ENCODE measurements at regions not wholly inside any gene's neighbourhood (a gene's known extent, or its start where the extent isn't known, plus 50 kb on each side); places are given as distances from the start of the nearest gene placed in this dataset.

DNA sequence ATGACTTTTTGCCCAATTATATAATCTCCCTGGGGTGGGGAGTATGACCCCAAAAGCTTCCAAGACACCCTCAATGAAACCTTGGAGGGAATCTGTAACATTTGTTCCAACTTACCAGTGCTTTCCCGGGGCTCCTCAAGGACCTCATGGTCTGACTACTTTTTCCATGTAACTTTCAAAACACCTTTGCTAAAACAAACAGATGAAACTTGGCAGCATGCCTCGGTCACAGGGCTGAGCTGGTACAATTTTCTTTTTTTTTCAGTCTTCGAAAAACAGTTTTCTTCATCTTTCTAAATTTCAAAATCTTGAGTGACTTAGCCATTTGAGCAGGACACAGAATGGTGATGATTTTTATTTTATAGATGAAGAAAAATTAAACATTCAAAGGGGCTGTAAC lies 241.2 kb downstream of the BMP7 start:
- no peak for DNase-seq

DNA sequence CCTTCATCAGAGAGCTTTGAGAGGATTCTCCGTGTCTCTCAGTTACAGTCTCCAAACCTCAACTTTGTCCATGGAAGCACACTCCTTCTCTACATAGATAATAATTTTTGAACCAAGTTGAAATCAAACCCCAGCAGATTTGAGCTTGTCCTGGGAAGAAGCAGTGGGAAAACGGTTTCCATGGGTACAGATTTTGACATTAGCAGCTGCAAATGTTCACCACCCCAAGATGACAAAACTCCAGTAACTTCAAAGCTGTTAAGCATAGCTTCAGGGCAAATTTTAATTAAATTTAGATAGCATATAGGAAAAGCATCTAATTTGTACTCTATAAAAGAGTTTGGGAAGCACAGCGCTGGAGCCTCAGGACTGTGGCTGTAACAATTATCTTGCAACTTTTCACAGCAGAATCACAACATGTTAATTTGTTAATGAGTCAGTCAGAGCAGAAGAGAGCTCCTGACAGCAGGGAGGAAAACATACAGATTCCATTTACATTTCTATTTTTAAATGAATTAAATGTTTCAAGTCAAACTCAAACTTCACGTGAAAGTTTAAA lies 240.7 kb downstream of the BMP7 start:
- DNase-seq: no peak

DNA sequence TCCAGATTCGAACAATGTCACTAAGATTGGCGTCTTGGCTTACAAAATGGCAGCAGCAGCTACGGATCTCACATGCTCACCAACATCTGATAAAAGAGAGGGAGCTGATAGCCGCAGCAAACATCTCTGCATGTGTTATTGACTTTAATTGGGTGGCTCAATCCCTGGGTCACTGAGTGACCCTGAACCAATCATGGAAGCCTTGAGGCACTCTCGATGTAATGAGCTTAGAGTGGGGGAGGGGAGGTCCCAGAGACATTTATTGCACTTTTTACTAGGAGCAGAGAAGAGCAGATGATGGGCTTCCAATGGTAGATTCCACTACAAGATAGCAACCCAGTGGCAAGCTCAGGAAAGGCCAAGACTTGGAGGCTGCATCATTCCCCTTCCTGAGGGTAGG lies 238.7 kb downstream of the BMP7 start:
- DNase-seq: no peak

DNA sequence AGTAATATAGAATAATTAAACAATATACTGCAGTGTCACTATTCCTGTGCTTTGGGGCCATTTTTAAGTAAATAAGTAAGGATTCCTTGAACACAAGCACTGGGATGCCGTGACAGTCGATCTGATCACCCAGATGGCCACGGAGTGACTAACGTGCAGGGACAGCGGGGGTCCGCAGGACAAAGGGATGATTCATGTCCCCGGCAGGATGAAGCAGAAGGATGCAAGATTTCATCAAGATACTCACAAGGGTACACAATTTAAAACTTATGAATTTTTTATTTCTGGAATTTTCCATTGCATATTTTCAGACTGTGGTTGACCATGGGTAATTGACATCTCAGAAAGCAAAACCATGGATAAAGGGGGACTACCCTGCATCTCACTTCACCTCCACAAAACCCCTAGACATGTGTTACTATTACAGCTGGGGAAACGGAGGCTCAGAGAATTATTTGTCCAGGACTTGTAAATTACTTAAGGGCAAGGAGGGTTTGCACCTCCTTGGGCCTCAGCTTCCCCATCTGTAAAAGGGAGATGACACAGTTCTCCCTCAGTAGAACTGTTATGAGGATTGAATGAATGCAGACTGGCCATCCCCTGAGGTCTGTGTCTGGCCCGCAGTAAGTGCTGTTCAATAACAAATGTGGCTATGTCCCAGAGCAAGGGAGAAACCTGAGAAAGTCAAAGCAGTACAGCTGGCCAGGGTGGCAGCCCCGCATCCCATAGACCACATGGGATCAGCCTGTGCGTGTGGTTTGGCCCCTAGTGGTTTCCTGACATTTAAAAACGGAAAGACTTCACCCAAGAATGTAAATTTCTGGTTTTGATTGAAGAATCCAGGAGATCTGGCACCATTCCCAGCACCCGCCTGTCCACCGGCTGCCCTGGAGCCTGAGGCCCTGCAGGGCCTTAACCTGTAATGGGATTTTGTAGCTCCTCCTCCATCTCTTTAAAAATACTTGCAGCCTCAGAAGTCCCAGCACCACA lies 235.5 kb downstream of the BMP7 start:
- DNase-seq: no peak

DNA sequence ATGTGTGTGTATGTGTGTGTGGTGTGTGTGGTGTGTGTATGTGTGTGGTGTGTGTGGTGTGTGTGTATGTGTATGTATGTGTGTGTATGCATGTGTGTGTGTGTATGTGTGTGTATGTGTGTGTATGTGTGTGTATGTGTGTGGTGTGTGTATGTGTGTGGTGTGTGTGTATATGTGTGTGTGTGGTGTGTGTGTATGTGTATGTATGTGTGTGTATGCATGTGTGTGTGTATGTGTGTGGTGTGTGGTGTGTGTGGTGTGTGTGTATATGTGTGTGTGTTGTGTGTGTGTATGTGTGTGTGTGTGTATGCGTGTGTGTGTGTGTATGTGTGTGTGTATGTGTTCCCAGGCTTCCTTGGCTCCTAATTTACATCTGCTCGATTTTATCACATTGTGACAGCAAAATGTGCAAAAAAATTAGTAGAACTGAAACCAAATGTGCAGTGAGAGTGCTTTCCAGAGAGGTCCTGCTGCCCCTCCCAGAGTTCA lies 234.5 kb downstream of the BMP7 start:
- DNase-seq: no peak

DNA sequence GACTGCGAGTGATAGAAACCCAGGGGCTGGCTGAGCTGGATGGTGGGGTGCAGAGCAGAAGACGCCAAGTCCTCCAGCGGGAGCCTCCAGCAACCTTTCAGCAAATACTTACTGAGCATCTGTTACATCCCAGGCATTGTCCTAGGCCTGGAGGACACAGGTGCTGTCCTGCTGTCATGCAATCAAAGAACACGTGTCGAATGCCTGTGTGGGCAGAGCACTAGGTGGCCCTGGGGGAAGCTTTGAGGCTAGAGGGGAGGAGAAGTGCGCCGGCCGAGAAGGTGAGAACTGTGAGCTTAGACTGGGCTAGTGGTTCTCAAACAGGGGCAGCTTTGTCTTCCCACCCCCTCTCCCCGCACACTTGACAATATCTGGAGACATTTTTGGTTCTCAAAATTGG lies 233.6 kb downstream of the BMP7 start:
- DNase-seq: no peak

DNA sequence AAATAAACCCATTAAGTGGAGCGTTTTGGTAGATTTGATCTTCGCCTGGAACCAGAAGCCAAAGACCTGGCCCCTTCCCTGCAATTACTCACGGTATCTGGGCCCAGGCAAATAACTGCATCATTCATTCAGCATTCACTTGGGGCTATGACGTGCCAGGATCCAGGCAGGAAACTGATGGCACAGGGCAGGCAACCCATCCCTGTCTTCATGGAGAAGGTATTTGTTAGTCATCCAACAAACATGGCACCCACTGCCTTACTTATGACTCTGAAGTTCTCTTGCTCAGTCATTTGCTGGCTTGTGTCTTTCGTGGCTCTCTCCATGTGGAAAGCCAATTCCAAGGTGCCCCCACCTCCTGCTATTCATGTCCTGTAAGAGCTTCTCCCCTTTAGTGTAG lies 232.4 kb downstream of the BMP7 start:
- no peak for DNase-seq

DNA sequence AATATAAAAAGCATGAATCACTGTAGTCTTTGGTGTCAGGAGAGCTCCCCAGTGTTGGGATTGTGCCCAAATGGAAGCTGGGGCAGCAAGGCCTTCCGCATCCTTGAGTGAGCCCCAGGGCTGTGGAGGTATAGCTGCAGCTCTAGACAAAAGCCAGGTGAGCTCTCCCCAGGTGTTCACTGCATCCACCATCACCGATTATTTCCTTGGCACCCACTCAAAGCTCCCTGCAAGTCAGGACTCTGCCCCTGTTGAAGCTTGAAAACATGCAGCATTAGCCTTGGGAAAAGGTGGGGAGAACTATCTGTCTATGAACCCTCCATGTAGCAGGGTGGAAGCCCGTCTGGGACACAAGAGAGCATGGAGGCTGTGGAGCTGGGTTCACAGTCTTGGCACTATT lies 228.8 kb downstream of the BMP7 start:
- DNase-seq: no peak

DNA sequence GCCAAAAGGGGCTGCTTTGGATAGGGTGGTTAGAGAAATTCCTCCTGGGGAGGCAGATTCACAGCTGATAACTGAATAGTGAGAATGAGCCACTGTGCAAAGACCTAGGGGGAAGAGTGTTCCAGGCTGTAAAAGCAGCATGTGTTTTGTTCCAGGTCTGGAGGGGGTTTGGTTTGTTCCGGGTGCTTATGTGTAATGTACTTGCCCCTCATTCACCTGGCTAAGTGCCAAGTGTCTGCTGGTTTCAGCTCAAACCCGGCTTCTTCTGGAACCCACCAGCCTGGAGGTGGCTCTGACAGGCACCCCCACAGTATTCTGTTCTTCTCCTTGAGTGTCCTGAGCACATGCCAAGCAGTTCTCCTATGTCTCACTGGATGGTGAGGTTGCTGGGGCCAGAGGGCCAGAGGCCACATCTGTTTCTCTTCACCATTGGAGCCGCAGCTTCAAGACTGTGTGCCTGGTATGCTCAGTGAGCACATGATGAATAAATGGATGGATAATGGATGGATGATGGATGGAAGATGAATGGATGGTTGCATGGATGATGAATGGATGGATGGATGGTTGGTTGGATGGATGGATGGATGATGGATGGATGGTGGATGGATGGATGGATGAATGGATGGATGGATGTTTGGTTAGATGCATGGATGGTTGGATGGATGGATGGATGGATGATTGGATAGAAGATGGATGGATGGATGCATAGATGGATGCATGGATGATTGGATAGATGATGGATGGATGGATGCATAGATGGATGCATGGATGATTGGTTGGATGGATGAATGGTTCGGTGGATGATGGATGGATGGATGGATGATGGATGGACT lies 227.6 kb downstream of the BMP7 start:
- no peak for DNase-seq

DNA sequence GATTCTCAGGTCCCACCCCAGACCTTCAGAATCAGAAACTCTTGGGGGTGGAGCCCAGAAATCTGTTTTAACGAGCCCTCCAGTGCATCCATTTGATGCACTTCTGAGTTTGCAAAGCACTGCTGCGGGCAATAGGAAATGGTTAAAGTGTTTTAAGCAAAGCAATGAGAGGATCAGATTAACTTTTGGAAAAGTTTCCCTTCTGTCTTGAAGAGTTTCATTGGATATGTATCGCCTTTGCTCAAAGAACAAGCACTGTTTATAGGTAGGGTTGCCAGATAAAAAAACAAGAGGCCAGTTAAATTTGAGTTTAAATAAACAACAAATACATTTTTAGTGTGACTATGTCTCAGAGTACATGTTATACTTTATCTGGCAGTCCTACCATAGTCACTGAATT lies 226.0 kb downstream of the BMP7 start:
- no peak for DNase-seq

DNA sequence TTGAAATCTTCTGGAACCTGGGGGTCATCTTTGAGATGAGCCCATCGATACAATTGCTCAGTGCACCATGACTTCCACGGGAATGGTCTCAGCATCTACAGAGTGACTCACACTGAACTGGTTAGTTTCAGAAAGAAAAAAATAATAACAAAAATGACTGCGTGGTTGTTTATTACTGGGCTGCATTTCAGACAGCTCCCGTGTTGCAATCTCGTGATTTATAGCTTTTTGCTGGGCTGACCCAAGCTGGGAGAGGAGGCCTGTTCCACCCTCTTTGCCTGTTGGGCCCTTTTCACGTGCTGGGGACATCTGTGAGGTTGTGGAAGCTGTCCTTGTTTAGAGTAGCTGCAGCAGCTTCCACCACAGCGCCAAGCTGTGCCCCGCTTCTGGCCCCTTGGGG lies 225.5 kb downstream of the BMP7 start:
- DNase-seq: no peak

DNA sequence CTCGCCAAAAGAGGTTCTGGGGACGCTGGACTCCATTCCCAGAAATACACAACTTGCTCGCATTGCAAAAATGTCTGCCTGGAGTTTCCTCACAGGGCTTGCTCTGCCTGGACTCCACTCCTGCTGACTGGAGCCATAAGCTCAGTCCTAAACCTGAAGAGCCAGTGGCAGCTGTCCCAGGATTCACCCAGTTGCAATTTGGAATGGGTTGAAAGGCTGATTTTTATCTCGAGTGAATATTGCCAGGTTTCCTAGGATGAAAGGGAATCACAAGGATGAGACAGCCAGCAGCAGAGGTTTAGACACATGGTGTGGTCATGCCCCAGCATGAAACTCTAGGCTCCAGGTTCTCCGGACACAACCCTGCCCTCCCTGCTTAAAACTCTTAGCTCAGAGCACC lies 223.3 kb downstream of the BMP7 start:
- no peak for DNase-seq

DNA sequence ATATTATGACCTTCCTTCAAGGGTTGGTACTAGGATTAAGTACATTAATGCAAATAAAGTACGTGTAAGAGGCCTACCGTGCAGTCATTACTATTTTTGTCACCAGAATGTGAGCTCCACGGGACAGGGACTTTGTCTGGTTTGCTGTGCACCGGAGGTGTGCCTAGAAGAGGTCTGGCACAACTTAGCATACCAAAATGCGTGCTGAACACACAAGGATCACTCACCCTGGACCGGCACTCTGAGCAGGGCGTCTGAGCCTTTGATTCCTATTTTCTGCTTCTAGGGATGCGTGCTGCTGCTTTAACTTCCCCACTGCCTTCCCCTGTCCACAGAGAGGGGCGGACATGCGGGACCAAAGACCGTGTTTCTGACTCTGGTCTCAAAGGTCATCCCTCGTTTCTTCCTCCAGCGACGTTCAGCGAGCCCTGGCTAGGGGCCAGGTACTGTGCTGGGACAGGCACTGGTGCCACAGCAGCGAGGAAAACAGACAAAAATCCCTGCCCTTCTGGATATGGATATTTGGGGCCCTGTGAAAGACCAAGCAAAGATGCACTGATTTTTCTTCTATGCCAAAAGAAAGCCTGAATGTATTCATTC lies 222.7 kb downstream of the BMP7 start:
- no peak for DNase-seq

DNA sequence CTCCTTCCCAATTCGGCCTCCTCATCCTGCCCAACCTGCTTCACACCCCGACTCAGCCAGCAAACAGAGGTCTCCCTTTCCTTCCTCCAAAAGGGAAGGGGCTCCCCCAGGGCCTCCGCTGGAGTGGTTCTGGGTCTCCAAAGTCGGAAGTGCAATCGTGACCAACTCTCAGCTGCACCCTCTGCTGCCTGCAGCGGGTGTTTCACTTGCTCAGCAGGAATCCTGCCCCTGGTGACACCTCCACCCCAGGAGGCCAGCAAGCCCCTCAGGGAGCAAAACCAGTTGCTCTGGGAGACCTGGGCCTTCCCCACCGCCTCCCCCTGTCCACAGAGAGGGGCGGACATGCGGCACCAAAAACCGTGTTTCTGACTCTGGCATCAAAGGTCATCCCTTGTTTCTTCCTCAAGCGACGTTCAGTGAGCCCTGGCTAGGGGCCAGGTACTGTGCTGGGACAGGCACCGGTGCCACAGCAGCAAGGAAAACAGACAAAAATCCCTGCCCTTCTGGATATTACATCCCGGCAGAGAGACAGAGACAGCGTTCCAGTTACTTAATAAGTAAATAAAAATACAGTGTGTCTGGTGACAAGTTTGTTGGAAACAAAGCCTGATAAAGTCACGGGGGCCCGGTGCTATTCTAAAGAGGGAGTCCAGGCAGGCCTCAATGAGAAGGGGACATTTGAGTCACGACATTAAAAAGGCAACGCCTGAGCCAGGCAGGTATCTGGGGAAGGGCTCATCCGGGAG lies 219.0 kb downstream of the BMP7 start:
- DNase-seq: no peak

DNA sequence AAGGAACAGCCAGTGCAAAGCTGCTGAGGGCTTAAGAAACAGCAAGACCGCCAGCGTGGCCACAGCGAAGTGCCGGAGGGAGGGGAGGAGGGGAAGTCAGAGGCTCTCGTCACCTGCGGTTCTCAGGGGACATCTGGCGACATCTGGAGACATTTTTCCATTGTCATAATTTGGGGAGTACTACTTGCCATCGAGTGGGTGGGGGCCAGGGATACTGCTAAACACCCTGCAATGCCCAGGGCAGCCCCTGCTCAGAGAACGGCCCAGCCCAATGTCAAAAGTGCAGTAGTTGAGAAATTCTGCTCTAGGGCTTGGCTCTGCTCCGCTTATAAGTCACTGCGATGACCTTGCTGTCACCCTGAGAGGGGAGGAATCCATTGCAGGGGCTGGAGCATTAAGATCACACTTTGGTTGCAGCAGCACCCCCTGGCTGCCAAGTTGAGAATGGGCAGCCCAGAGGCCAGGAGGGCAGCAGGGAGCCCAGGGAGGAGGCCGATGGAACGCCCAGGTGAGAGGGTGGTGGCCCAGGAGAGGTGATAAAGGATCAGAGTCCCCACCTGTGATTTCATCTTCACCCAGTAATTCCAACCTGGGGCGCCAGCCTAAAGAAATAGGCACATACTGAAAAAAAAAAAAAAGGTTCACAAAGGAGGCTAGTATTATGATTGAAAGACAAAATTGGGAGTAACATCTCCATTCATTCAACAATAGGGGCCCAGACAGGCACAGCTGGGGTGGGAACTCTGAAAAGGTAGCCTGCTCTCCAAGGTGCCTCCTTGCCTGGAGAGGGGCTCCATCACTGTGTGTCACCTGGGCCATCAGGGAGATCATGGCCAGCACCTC lies 218.2 kb downstream of the BMP7 start:
- DNase-seq: peak in 4 of 51 donors; percentile 7 to 48 (median 14)

DNA sequence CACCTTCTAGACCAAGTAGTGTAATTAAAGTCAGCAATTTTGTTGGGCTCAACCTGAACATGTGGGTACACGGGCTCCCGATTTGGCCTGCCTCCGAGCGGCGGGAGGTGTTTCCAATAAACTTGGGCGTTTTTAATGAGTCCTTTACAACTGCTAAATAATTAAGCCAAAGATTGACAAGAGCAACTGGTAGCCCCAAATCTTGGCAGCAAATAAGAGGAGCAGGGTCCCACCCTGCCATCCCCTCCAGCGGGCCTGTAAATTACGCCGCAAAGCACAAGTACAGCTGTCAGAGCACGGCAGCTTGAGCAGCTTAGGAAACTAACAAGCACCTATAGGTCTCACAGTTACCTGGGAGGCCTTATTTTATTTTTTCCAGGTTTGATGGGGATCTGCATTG lies 217.1 kb downstream of the BMP7 start:
- no peak for DNase-seq

DNA sequence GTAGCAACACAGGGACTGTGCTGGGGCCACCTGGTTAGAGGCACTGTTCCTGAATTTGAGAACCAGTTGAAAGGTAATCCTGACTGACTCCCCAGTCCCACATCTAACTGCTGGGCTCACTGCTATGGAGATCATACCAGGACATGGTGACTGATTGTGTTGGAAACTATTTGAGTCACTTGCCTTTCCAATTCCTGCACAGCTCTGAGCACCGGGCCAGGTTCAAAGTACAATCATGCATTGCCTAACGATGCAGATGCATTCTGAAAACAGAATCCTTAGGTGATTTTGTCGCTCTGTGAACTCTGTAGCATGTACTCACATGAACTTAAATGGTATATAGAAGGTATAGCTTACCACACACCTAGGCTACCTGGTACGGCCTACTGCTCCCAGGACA lies 215.3 kb downstream of the BMP7 start:
- DNase-seq: no peak

DNA sequence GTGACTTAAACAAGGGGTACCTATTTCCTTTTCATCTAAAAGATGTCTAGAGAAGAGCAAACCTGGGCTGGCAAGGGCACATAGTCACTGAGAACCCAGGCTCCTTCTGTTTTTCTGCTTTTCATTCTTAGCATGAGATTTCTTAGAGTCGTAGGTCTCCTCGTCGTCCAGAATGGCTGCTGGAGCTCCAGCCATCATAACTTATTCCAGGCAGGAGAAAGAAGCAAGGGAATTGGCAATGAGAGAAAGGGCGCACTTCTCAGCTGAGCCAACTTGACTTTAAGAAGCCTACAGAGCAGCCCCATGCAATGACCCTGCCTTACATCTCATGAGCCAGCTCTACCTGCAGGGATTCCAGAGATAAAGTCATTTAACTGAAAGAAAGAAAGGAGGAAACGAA lies 213.4 kb downstream of the BMP7 start:
- no peak for DNase-seq

DNA sequence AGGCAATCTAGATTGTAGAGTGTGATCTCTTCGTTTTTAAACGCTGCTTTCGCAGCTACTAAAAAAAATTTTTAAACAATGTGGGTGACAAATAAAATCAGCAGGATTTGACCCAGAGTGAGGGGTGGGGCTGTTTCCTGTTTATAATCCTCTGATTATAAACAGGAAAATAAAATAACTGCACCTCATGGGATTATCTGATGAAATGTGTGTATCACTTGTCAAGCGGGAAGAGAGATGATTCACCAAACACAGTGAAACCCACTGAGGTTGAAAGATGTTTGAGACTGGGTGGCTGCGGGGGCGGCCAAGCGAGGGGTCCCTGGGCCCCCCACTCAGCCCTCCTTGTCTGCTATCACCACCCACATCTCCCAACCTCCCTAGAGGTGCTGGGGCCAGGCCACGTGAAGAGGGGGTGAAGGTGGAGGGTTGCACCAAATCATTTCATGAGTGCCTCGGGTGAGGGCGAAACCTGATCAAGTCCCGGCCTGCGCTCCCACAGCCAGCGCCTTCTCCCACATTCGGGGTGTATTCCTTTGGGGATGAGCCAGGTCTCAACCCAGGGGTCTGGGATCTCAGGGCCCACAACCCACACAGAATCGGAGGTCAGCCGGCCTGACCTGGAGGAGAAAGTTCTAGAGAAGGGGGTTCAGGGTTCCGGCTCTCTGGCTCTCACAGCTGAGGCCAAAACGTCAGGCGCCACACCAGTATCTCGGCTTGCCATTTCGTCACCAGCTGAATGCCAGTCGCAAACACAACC lies 212.5 kb downstream of the BMP7 start:
- DNase-seq: no peak
